ENCODE measurements at regions not wholly inside any gene's neighbourhood (a gene's known extent, or its start where the extent isn't known, plus 50 kb on each side); places are given as distances from the start of the nearest gene placed in this dataset.

- DNase-seq: no peak
- H3K79me1 ChIP-seq (ENCODE audit: low read length): no peaks in the 10 kb centered on the region
Measured at GRCh38 chr2:234259440-234259839, 208.9 kb downstream of the SPP2 start.

DNA sequence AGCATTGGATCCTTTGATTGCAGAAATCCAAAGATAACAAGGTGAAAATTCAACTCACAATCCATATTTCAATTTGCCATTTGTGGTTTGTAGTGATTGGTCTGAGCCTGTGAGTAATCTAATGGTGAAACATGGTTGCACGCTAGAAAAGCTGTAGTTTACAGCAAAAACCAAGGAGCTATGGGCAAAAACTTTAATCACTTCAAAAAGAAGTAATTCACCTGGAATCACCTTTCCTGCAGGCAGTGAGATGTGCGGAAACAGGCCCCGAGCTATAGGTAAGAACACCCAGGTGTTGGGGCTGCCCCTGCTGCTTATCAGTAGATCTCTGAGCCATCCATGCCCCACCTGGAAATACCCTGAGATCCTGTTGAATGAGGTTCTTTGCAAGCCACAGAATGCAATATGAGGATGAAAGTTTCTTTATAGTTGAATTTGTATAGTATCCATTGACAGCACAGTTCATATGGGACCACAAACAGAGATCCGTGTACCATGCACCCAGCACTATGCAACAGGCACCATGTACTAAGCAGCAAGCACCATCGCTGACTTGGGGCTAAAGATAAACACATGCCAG, 208.2 kb downstream of the SPP2 start:
- Histone ChIP-seq H2BK5ac (ENCODE audit: low read length) (no peak overlapping the region), H3K79me2 (ENCODE audit: control insufficient read depth, insufficient read depth, low read length) (no peaks in the 10 kb centered on the region), H3K4me1 (ENCODE audit: control insufficient read depth, low read depth, low read length) (no peaks in the 10 kb centered on the region), H3K9ac (ENCODE audit: low read length) (no peak overlapping the region), H3K27me3 (ENCODE audit: insufficient read depth, low read length, poor library complexity) (no peaks in the 10 kb centered on the region), H3K56ac (ENCODE audit: low read length) (no peak overlapping the region), H4K8ac (ENCODE audit: low read depth, low read length) (no peak overlapping the region), H3K4me3 (ENCODE audit: low read length) (no peak overlapping the region), H2BK15ac (replicated peaks; ENCODE audit: low read depth) (no peak overlapping the region), H4K5ac (ENCODE audit: low read length) (no peak overlapping the region), H3K36me3 (ENCODE audit: control insufficient read depth, insufficient read depth, low read length) (no peaks in the 10 kb centered on the region), H3K4me2 (ENCODE audit: low read length) (no peak overlapping the region), H3K18ac (ENCODE audit: low read length) (no peak overlapping the region), H2AK5ac (ENCODE audit: low read length) (no peak overlapping the region), H3K4ac (ENCODE audit: low read depth, low read length) (no peak overlapping the region), H3K23ac (ENCODE audit: low read length) (no peak overlapping the region), H3K27ac (ENCODE audit: low read depth, low read length) (no peak overlapping the region), H2BK120ac (ENCODE audit: low read depth, low read length) (no peak overlapping the region), H3K79me1 (ENCODE audit: low read length) (no peaks in the 10 kb centered on the region)
- WGBS (ENCODE audit: extremely low coverage, insufficient coverage, low lambda C conversion rate): no CpG with 5 or more reads among the region's 5 CpGs
- DNase-seq: peak; percentile 8

More at GRCh38 chr2:234259440-234259839, 208.9 kb downstream of the SPP2 start:
- Histone ChIP-seq H4K8ac (ENCODE audit: low read depth, low read length) (no peak overlapping the region), H3K36me3 (ENCODE audit: control insufficient read depth, insufficient read depth, low read length) (no peaks in the 10 kb centered on the region), H3K79me2 (ENCODE audit: control insufficient read depth, insufficient read depth, low read length) (no peaks in the 10 kb centered on the region), H3K4me2 (ENCODE audit: low read length) (no peak overlapping the region), H3K18ac (ENCODE audit: low read length) (no peak overlapping the region), H3K56ac (ENCODE audit: low read length) (no peak overlapping the region), H3K4ac (ENCODE audit: low read depth, low read length) (no peak overlapping the region), H3K4me1 (ENCODE audit: control insufficient read depth, low read depth, low read length) (no peaks in the 10 kb centered on the region), H3K4me3 (ENCODE audit: low read length) (no peak overlapping the region), H2AK5ac (ENCODE audit: low read length) (no peak overlapping the region), H3K27ac (ENCODE audit: low read depth, low read length) (no peak overlapping the region), H3K27me3 (ENCODE audit: insufficient read depth, low read length, poor library complexity) (no peaks in the 10 kb centered on the region), H2BK120ac (ENCODE audit: low read depth, low read length) (no peak overlapping the region), H2BK15ac (replicated peaks; ENCODE audit: low read depth) (no peak overlapping the region), H2BK5ac (ENCODE audit: low read length) (no peak overlapping the region), H3K9ac (ENCODE audit: low read length) (no peak overlapping the region), H3K23ac (ENCODE audit: low read length) (no peak overlapping the region), H4K5ac (ENCODE audit: low read length) (no peak overlapping the region)
- no CpG with 5 or more reads among the region's 2 CpGs for WGBS (ENCODE audit: extremely low coverage, insufficient coverage, low lambda C conversion rate)

- no peak overlapping the region for H2BK120ac ChIP-seq (ENCODE audit: low read depth, low read length)
- H3K18ac ChIP-seq (ENCODE audit: low read length): no peak overlapping the region
- no peaks in the 10 kb centered on the region for H3K79me2 ChIP-seq (ENCODE audit: control insufficient read depth, insufficient read depth, low read length)
- no peak overlapping the region for H3K4me2 ChIP-seq (ENCODE audit: low read length)
- H3K9ac ChIP-seq (ENCODE audit: low read length): no peak overlapping the region
- DNase-seq: peak; percentile 93
- H3K4ac ChIP-seq (ENCODE audit: low read depth, low read length): no peak overlapping the region
- no peaks in the 10 kb centered on the region for H3K4me1 ChIP-seq (ENCODE audit: control insufficient read depth, low read depth, low read length)
- WGBS (ENCODE audit: extremely low coverage, insufficient coverage, low lambda C conversion rate): no CpG with 5 or more reads among the region's 10 CpGs
- no peak overlapping the region for H4K8ac ChIP-seq (ENCODE audit: low read depth, low read length)
- no peak overlapping the region for H2BK5ac ChIP-seq (ENCODE audit: low read length)
- no peak overlapping the region for H2BK15ac ChIP-seq (replicated peaks; ENCODE audit: low read depth)
- H4K5ac ChIP-seq (ENCODE audit: low read length): no peak overlapping the region
- H3K23ac ChIP-seq (ENCODE audit: low read length): no peak overlapping the region
- no peak overlapping the region for H2AK5ac ChIP-seq (ENCODE audit: low read length)
- no peak overlapping the region for H3K4me3 ChIP-seq (ENCODE audit: low read length)
- no peaks in the 10 kb centered on the region for H3K27me3 ChIP-seq (ENCODE audit: insufficient read depth, low read length, poor library complexity)
- no peaks in the 10 kb centered on the region for H3K36me3 ChIP-seq (ENCODE audit: control insufficient read depth, insufficient read depth, low read length)
- H3K56ac ChIP-seq (ENCODE audit: low read length): no peak overlapping the region
- H3K27ac ChIP-seq (ENCODE audit: low read depth, low read length): no peak overlapping the region
- no peaks in the 10 kb centered on the region for H3K79me1 ChIP-seq (ENCODE audit: low read length)
Measured at GRCh38 chr2:234257859-234258561, 207.5 kb downstream of the SPP2 start.

DNA sequence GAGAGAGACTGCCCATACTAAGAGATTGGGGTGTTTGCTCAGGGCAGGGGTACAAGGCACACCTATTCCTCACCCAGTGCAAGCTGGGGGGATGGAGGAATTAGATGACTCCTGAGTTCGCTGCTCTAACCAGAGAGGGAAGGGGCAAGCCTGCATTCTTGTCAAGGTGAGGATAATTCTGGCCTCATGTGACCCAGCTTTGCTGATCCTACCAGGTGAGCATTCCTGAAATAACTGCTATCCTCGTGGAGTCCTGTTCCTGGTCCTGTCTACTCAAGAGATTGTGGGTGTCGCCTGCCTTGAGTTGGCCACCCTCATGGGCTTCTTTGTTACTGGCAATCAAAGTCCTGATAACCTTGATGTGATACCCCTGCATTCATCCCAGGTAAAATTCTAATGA, 206.0 kb downstream of the SPP2 start:
- Histone ChIP-seq H3K27ac (ENCODE audit: low read depth, low read length) (no peak overlapping the region), H3K18ac (ENCODE audit: low read length) (no peak overlapping the region), H3K23ac (ENCODE audit: low read length) (no peak overlapping the region), H3K4me1 (ENCODE audit: control insufficient read depth, low read depth, low read length) (no peaks in the 10 kb centered on the region), H2AK5ac (ENCODE audit: low read length) (no peak overlapping the region), H3K36me3 (ENCODE audit: control insufficient read depth, insufficient read depth, low read length) (no peaks in the 10 kb centered on the region), H3K27me3 (ENCODE audit: insufficient read depth, low read length, poor library complexity) (no peaks in the 10 kb centered on the region), H4K8ac (ENCODE audit: low read depth, low read length) (no peak overlapping the region), H2BK120ac (ENCODE audit: low read depth, low read length) (no peak overlapping the region), H3K4ac (ENCODE audit: low read depth, low read length) (no peak overlapping the region), H2BK5ac (ENCODE audit: low read length) (no peak overlapping the region), H3K56ac (ENCODE audit: low read length) (no peak overlapping the region), H3K9ac (ENCODE audit: low read length) (no peak overlapping the region), H3K79me1 (ENCODE audit: low read length) (no peaks in the 10 kb centered on the region), H3K4me2 (ENCODE audit: low read length) (no peak overlapping the region), H4K5ac (ENCODE audit: low read length) (no peak overlapping the region), H3K4me3 (ENCODE audit: low read length) (no peak overlapping the region), H2BK15ac (replicated peaks; ENCODE audit: low read depth) (no peak overlapping the region), H3K79me2 (ENCODE audit: control insufficient read depth, insufficient read depth, low read length) (no peaks in the 10 kb centered on the region)
- peak; percentile 80 for DNase-seq
- WGBS (ENCODE audit: extremely low coverage, insufficient coverage, low lambda C conversion rate): no CpG with 5 or more reads among the region's 3 CpGs

GRCh38 chr2:234254783-234255521, 204.4 kb downstream of the SPP2 start:
- DNase-seq: no peak
- no peak overlapping the region for H3K9ac ChIP-seq (ENCODE audit: low read length)
- H3K36me3 ChIP-seq (ENCODE audit: control insufficient read depth, insufficient read depth, low read length): no peaks in the 10 kb centered on the region
- no peak overlapping the region for H3K4me2 ChIP-seq (ENCODE audit: low read length)
- H3K27ac ChIP-seq (ENCODE audit: low read depth, low read length): no peak overlapping the region
- H3K23ac ChIP-seq (ENCODE audit: low read length): no peak overlapping the region
- no peaks in the 10 kb centered on the region for H3K79me2 ChIP-seq (ENCODE audit: control insufficient read depth, insufficient read depth, low read length)
- no peak overlapping the region for H2BK120ac ChIP-seq (ENCODE audit: low read depth, low read length)
- H3K27me3 ChIP-seq (ENCODE audit: insufficient read depth, low read length, poor library complexity): no peaks in the 10 kb centered on the region
- no peak overlapping the region for H2BK5ac ChIP-seq (ENCODE audit: low read length)
- no peak overlapping the region for H2BK15ac ChIP-seq (replicated peaks; ENCODE audit: low read depth)
- H3K18ac ChIP-seq (ENCODE audit: low read length): no peak overlapping the region
- H4K8ac ChIP-seq (ENCODE audit: low read depth, low read length): no peak overlapping the region
- H3K4ac ChIP-seq (ENCODE audit: low read depth, low read length): no peak overlapping the region
- H3K4me3 ChIP-seq (ENCODE audit: low read length): no peak overlapping the region
- no peaks in the 10 kb centered on the region for H3K79me1 ChIP-seq (ENCODE audit: low read length)
- H3K4me1 ChIP-seq (ENCODE audit: control insufficient read depth, low read depth, low read length): no peaks in the 10 kb centered on the region
- WGBS (ENCODE audit: extremely low coverage, insufficient coverage, low lambda C conversion rate): no CpG with 5 or more reads among the region's 5 CpGs
- H4K5ac ChIP-seq (ENCODE audit: low read length): no peak overlapping the region
- no peak overlapping the region for H3K56ac ChIP-seq (ENCODE audit: low read length)
- no peak overlapping the region for H2AK5ac ChIP-seq (ENCODE audit: low read length)

Data from mesendoderm (in vitro differentiated cells).